SK-N-SH treated with all-trans-retinoic acid at 6 μM for 48 hours (cell line): ENCODE measurements at regions not wholly inside any gene's neighbourhood (a gene's known extent, or its start where the extent isn't known, plus 50 kb on each side); places are given as distances from the start of the nearest gene placed in this dataset.

Experiments used
- ARNTL ChIP-seq: fragments of 450-650 bp; formaldehyde crosslinking; IDR thresholded peaks from 2 replicates; pipeline ENCODE4 v1.5.0; 2020; ENCODE audit warnings: low read depth, mild to moderate bottlenecking, moderate library complexity, borderline replicate concordance
- BACH2 ChIP-seq: fragments of 250-450 bp; sonication (Bioruptor Pico); IDR thresholded peaks from 2 replicates; pipeline ENCODE4 v1.9.0; 2021; ENCODE audit warnings: mild to moderate bottlenecking, borderline replicate concordance
- ESRRG ChIP-seq: fragments of 250-450 bp; sonication (Bioruptor Pico); IDR thresholded peaks from 2 replicates; pipeline ENCODE4 v1.6.1; 2021; ENCODE audit warnings: mild to moderate bottlenecking
- PATZ1 ChIP-seq: fragments of 250-450 bp; sonication (Bioruptor Pico); IDR thresholded peaks from 2 replicates; pipeline ENCODE4 v1.8.0; 2020; ENCODE audit warnings: mild to moderate bottlenecking, moderate library complexity, borderline replicate concordance
- RARB ChIP-seq: fragments of 250-450 bp; sonication (Bioruptor Pico); IDR thresholded peaks from 2 replicates; pipeline ENCODE4 v1.8.0; 2021; ENCODE audit warnings: mild to moderate bottlenecking, moderate library complexity
- TOX ChIP-seq: fragments of 250-450 bp; sonication (Bioruptor Pico); IDR thresholded peaks from 2 replicates; pipeline ENCODE4 v1.8.0; 2021; ENCODE audit warnings: mild to moderate bottlenecking, moderate library complexity, borderline replicate concordance
- TSHZ2 ChIP-seq: fragments of 250-450 bp; sonication (Bioruptor Pico); IDR thresholded peaks from 2 replicates; pipeline ENCODE4 v1.5.0; 2020; ENCODE audit warnings: mild to moderate bottlenecking, moderate library complexity
- ZNF8 ChIP-seq: fragments of 450-650 bp; formaldehyde crosslinking; IDR thresholded peaks from 2 replicates; pipeline ENCODE4 v1.5.0; 2020; ENCODE audit warnings: mild to moderate bottlenecking, moderate library complexity
- TF ChIP-seq, protein P1 (sequence below): fragments of 250-450 bp; sonication (Bioruptor Pico); IDR thresholded peaks from 2 replicates; pipeline ENCODE4 v1.5.1; 2021; ENCODE audit warnings: mild to moderate bottlenecking, moderate library complexity

DNA sequence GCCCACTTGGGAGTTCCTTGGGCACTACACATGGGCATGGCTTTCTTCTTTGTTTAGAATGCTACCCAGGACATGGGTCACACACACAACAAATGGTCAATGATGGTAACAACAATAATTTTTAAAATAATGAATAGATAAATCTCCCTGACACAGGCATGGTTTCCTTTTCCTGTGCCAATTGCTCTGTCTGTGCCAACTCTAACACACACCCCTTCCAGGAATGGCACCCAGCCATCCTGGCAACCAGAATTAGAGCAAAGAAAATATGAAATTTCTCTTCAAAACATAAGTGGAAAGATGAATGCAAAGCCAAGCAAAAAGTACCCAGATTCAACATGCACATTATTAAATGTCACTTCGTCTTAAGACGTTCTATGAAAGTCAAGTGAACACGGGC, 104.9 kb upstream of the SOX5 start:
- no peak for TF ChIP-seq TSHZ2 (CRISPR knock-in tag)
- no peak for TF ChIP-seq RARB
- TF ChIP-seq, protein P1, sequence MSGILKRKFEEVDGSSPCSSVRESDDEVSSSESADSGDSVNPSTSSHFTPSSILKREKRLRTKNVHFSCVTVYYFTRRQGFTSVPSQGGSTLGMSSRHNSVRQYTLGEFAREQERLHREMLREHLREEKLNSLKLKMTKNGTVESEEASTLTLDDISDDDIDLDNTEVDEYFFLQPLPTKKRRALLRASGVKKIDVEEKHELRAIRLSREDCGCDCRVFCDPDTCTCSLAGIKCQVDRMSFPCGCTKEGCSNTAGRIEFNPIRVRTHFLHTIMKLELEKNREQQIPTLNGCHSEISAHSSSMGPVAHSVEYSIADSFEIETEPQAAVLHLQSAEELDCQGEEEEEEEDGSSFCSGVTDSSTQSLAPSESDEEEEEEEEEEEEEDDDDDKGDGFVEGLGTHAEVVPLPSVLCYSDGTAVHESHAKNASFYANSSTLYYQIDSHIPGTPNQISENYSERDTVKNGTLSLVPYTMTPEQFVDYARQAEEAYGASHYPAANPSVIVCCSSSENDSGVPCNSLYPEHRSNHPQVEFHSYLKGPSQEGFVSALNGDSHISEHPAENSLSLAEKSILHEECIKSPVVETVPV (CRISPR knock-in tag) = no peak
- TF ChIP-seq TOX = no peak
- no peak for TF ChIP-seq ARNTL (CRISPR knock-in tag)
- TF ChIP-seq PATZ1 (CRISPR knock-in tag) = no peak
- no peak for TF ChIP-seq ZNF8 (CRISPR knock-in tag)
- no peak for TF ChIP-seq BACH2 (CRISPR knock-in tag)
- no peak for TF ChIP-seq ESRRG
